Caco-2 (cell line): ENCODE measurements at regions not wholly inside any gene's neighbourhood (a gene's known extent, or its start where the extent isn't known, plus 50 kb on each side); places are given as distances from the start of the nearest gene placed in this dataset.

Source experiments
- BruUV-seq: library from RNA; stranded (reverse); fragments of 400-500 nt; replicated peaks from 2 replicates; lab custom pipeline; 2021; lab: Mats Ljungman, UMichigan
- CTCF ChIA-PET: fragments of 300-600 bp; sonication (Branson Sonifier 250); formaldehyde crosslinking; loops from one replicate; lab custom pipeline; 2022; ENCODE audit warnings: antibody characterized with exemption; lab: Charles Lee
- POLR2A ChIA-PET: fragments of 300-600 bp; sonication (Branson Sonifier 250); formaldehyde crosslinking; loops from one replicate; lab custom pipeline; 2022; ENCODE audit warnings: antibody characterized with exemption; lab: Charles Lee
- DNase-seq, 2 experiments: peaks; one replicate each; pipeline versions ENCODE4 v3.0.0 to v3.0.0-alpha.2; 2020 to 2022
- H3K27me3 ChIP-seq: replicated peaks from 2 replicates; pipeline ENCODE4 v1.6.0; 2011; ENCODE audit warnings: low read length; ENCODE audit not compliant: control insufficient read depth, insufficient read depth
- H3K36me3 ChIP-seq: 2 replicates; pipeline ENCODE4 v1.5.1; 2011; ENCODE audit warnings: low read length; ENCODE audit not compliant: control insufficient read depth, insufficient read depth
- H3K4me1 ChIP-seq: fragments of 250-450 bp; sonication (Bioruptor Pico); 2 replicates; pipeline ENCODE4 v1.5.1; 2020; ENCODE audit warnings: mild to moderate bottlenecking
- H3K4me3 ChIP-seq: 2 replicates; pipeline ENCODE4 v1.5.1; 2011; ENCODE audit warnings: low read depth, mild to moderate bottlenecking, control low read depth, low read length
- H3K9me3 ChIP-seq: fragments of 250-450 bp; sonication (Bioruptor Pico); 2 replicates; pipeline ENCODE4 v1.5.1; 2020; ENCODE audit warnings: mild to moderate bottlenecking, moderate library complexity
- H3K27ac Mint-ChIP-seq: one replicate; pipeline ENCODE4 v1.8.0; 2022; ENCODE audit warnings: mixed read lengths; ENCODE audit not compliant: unreplicated experiment
- H3K27me3 Mint-ChIP-seq: one replicate; pipeline ENCODE4 v1.8.0; 2022; ENCODE audit warnings: mixed read lengths; ENCODE audit not compliant: insufficient read depth, unreplicated experiment
- H3K36me3 Mint-ChIP-seq: one replicate; pipeline ENCODE4 v1.8.0; 2022; ENCODE audit warnings: mild to moderate bottlenecking, mixed read lengths; ENCODE audit not compliant: insufficient read depth, unreplicated experiment
- H3K4me1 Mint-ChIP-seq: one replicate; pipeline ENCODE4 v1.8.0; 2022; ENCODE audit warnings: low read depth, mixed read lengths; ENCODE audit not compliant: unreplicated experiment
- H3K4me3 Mint-ChIP-seq: one replicate; pipeline ENCODE4 v1.8.0; 2022; ENCODE audit warnings: mild to moderate bottlenecking, moderate library complexity, mixed read lengths; ENCODE audit not compliant: unreplicated experiment
- H3K9me3 Mint-ChIP-seq: one replicate; pipeline ENCODE4 v1.8.0; 2022; ENCODE audit warnings: mixed read lengths; ENCODE audit not compliant: unreplicated experiment
- intact Hi-C: fragments of 100-400 bp; cut with micrococcal nuclease; formaldehyde crosslinking; loops from one replicate; pipeline ENCODE4 v1.10.0; 2022; ENCODE audit not compliant: unreplicated experiment
- TF ChIP-seq, protein P1 (sequence below), 2 experiments: fragments of 200-600 bp in 1 of 2; IDR thresholded peaks; 1 replicate in 1 of 2; 2 replicates in 1 of 2; pipeline versions ENCODE4 v1.5.1 to v1.8.0; 2011 to 2022; ENCODE audit warnings: antibody characterized with exemption in 1 of 2, control low read depth in 1 of 2, inconsistent platforms in 1 of 2, low read depth in 1 of 2, low read length in 1 of 2, mild to moderate bottlenecking in 1 of 2, moderate library complexity in 1 of 2; ENCODE audit not compliant: insufficient read depth in 1 of 2, severe bottlenecking in 1 of 2, unreplicated experiment in 1 of 2

DNA sequence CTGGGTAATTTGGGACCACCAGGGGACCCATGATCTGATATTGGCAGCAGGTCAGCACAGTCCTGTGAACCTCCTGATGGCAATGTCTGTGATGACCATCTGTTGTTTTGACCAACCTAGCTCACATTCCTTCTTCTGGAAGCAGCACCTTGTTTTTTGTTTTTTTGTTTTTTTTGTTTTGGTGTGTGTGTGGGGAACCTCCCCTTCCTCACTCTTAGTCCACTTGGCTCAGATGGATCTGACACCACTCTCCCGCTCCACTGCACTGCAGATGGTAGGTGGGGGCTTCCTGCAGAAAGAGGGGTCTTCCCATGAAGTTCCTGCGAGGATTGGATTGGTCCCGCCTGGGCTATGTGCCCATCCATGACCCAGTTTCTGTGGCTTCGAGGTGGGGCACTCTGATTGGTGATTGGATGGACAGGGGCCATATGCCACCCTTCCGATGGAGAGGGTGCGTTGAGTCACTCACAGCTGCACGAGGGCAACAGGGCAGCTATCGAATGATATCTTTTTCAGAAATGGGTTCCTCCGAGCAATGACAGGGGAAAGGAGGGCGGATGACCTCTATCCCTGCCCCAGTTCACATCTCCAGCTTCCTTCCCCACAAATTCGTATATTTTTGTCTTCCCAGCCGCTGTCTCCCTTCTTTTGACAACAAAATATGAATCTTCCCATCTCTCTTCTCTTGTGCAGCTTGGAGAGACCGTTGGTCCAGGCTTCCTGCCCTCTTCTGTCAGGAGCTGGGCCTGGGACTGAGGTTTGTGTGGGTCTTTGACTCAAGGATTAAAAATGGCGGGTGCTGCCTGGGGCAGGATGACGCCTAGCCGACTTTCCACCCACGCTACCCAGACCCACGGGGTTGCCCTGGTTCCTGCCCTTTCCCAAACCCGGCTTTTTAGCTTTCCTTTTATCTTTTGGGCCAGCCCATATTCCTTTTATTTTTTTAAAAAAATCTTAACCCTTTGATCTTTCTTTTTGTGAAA is 132.1 kb upstream of the KCNG1 start:
- TF ChIP-seq, protein P1, sequence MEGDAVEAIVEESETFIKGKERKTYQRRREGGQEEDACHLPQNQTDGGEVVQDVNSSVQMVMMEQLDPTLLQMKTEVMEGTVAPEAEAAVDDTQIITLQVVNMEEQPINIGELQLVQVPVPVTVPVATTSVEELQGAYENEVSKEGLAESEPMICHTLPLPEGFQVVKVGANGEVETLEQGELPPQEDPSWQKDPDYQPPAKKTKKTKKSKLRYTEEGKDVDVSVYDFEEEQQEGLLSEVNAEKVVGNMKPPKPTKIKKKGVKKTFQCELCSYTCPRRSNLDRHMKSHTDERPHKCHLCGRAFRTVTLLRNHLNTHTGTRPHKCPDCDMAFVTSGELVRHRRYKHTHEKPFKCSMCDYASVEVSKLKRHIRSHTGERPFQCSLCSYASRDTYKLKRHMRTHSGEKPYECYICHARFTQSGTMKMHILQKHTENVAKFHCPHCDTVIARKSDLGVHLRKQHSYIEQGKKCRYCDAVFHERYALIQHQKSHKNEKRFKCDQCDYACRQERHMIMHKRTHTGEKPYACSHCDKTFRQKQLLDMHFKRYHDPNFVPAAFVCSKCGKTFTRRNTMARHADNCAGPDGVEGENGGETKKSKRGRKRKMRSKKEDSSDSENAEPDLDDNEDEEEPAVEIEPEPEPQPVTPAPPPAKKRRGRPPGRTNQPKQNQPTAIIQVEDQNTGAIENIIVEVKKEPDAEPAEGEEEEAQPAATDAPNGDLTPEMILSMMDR (IDR thresholded peaks at IDR 0.05; ENCODE audit: insufficient read depth in 1 of 2, low read depth in 1 of 2, low read length in 1 of 2, severe bottlenecking in 1 of 2, unreplicated experiment in 1 of 2), result no peak
- no peaks in the 10 kb centered on the region for H3K36me3 ChIP-seq
- H3K4me3 ChIP-seq, result no peak overlapping the region
- H3K4me1 Mint-ChIP-seq, result no peaks in the 10 kb centered on the region
- intact Hi-C loops, result no loop called here
- DNase-seq, result no peak
- H3K27ac Mint-ChIP-seq, result no peak overlapping the region
- H3K4me3 Mint-ChIP-seq, result no peak overlapping the region
- H3K9me3 ChIP-seq, result no peaks in the 10 kb centered on the region
- BruUV-seq, result no TSS peak
- peaks cover 31% of the 10 kb centered on the region for H3K27me3 Mint-ChIP-seq
- ChIA-PET CTCF (no interaction called here), POLR2A (no interaction called here)
- H3K36me3 Mint-ChIP-seq, result no peaks in the 10 kb centered on the region
- H3K9me3 Mint-ChIP-seq, result no peaks in the 10 kb centered on the region
- no peaks in the 10 kb centered on the region for H3K4me1 ChIP-seq
- H3K27me3 ChIP-seq, result peaks cover 5% of the 10 kb centered on the region

DNA sequence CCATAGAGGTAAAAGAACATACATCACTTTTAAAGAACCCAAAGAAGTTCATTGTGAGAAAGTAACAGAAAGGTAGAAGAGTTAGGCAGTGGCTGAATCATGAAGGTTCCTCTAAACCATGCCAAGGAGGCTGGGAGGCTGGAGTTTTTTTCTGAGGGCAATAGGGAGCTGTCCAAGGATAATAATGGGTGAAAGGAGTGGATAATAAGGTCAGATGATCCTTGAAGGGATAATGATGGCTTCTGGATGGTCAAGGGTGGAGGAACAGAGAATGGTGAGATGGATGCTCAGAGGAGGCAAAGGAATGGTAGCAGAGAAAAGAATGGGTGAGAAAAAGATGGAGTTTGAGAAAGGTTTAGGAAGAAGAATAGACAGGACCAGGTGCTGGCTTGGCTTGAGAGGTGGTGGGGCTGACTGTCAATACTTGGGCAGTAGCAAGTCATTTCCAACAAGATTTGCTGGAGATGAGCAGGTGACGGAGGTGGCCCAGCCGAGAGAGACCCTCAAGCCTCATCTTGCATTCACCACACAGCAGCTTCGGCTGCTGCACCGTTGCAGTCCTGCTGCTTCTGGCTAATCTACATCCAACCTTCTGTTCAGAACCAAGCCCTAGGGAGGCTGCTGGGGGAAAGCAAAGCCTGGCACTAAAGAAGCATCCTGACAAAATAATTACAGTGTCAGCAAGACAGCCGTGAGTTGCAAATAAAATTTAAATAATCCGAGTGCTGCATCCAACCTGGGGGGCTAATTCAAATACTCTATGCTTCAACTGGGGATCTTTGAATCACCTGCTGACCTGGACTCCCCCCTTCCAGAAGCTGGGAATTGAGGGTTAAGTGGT is 131.2 kb upstream of the KCNG1 start:
- Histone ChIP-seq H3K36me3 (no peaks in the 10 kb centered on the region), H3K9me3 (no peaks in the 10 kb centered on the region), H3K4me3 (no peak overlapping the region), H3K4me1 (no peaks in the 10 kb centered on the region), H3K27me3 (peaks cover 5% of the 10 kb centered on the region)
- ChIA-PET CTCF (no interaction called here), POLR2A (no interaction called here)
- Mint-ChIP-seq H3K4me1 (no peaks in the 10 kb centered on the region), H3K27me3 (peaks cover 29% of the 10 kb centered on the region), H3K9me3 (no peaks in the 10 kb centered on the region), H3K27ac (no peak overlapping the region), H3K36me3 (no peaks in the 10 kb centered on the region), H3K4me3 (no peak overlapping the region)
- BruUV-seq, result no TSS peak
- TF ChIP-seq, protein P1 (IDR thresholded peaks at IDR 0.05; ENCODE audit: insufficient read depth in 1 of 2, low read depth in 1 of 2, low read length in 1 of 2, severe bottlenecking in 1 of 2, unreplicated experiment in 1 of 2), result no peak
- intact Hi-C loops, result no loop called here
- DNase-seq, result no peak

DNA sequence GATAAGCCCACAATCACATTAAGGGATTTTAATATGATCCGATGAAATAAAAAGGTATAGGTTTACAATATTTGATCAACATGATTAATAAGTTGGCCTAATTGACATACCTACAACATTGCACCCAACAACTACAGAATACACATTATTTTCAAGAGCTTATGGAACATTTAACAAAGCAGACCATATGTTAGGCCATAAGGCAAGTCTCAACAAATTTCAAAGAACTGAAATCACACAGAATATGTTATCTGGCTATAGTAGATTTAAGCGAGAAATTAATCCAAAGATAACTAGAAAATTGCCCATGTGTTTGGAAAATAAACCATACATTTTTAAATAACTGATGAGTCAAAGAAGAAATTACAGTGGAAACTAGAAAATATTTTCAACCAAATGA is 126.0 kb upstream of the KCNG1 start:
- peaks cover 25% of the 10 kb centered on the region for H3K27me3 Mint-ChIP-seq
- intact Hi-C loops, result no loop called here
- no peaks in the 10 kb centered on the region for H3K36me3 Mint-ChIP-seq
- Histone ChIP-seq H3K9me3 (peaks cover 7% of the 10 kb centered on the region), H3K27me3 (no peaks in the 10 kb centered on the region), H3K4me3 (no peak overlapping the region), H3K36me3 (no peaks in the 10 kb centered on the region), H3K4me1 (no peaks in the 10 kb centered on the region)
- TF ChIP-seq, protein P1 (IDR thresholded peaks at IDR 0.05; ENCODE audit: insufficient read depth in 1 of 2, low read depth in 1 of 2, low read length in 1 of 2, severe bottlenecking in 1 of 2, unreplicated experiment in 1 of 2), result no peak
- no peak for DNase-seq
- H3K27ac Mint-ChIP-seq, result no peak overlapping the region
- BruUV-seq, result no TSS peak
- ChIA-PET POLR2A (no interaction called here), CTCF (no interaction called here)
- no peak overlapping the region for H3K4me3 Mint-ChIP-seq
- H3K4me1 Mint-ChIP-seq, result no peaks in the 10 kb centered on the region
- H3K9me3 Mint-ChIP-seq, result peaks cover 10% of the 10 kb centered on the region
